Endothelial cell of umbilical vein (primary cell): ENCODE measurements at regions not wholly inside any gene's neighbourhood (a gene's known extent, or its start where the extent isn't known, plus 50 kb on each side); places are given as distances from the start of the nearest gene placed in this dataset.

Source experiments
- CTCF ChIP-seq, 2 donors: IDR thresholded peaks; 1 replicate in 1 of 2; 2 replicates in 1 of 2; pipeline ENCODE4 v1.5.1; 2011; ENCODE audit warnings: low read length in 2 of 2, mild to moderate bottlenecking in 2 of 2, moderate library complexity in 2 of 2, control low read depth in 1 of 2, inconsistent platforms in 1 of 2, low read depth in 1 of 2; ENCODE audit not compliant: insufficient read depth in 1 of 2; ENCODE audit errors: extremely low read depth in 1 of 2
- EZH2 ChIP-seq: IDR thresholded peaks from 2 replicates; pipeline ENCODE4 v1.6.1; 2012; ENCODE audit warnings: borderline replicate concordance, low read depth, mild to moderate bottlenecking, moderate library complexity, low read length, inconsistent platforms; ENCODE audit not compliant: severe bottlenecking
- POLR2A ChIP-seq: IDR thresholded peaks from 2 replicates; pipeline ENCODE4 v1.6.1; 2012; ENCODE audit warnings: low read depth, mild to moderate bottlenecking, control low read depth, low read length
- POLR2AphosphoS5 ChIP-seq: IDR thresholded peaks from 2 replicates; pipeline ENCODE4 v1.6.1; 2012; ENCODE audit warnings: low read depth, mild to moderate bottlenecking, control low read depth, low read length, moderate library complexity; ENCODE audit not compliant: insufficient read depth
- TF ChIP-seq, protein P1 (sequence below): IDR thresholded peaks from 2 replicates; pipeline ENCODE4 v1.6.1; 2011; ENCODE audit not compliant: insufficient read depth, insufficient read length

DNA sequence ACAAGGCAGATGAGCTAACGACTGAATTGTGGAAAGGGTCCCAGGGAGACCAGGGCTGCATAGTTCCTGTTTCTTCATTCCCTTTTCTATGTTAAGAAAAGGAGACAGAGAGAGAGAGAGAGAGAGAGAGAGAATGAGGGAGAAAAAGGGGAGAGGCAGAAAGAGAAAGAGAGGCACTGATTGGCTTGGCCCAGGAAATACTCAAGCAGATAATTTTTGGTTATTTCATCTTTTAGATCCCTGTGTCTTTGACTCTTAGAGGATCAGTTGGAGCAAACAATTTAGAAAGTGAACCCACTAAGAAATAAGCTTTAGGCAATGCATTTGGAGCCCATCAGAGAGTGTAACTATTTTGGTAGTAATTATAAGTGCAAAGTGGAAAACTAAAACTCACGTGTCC, 103.4 kb downstream of the CEP44 start:
- TF ChIP-seq CTCF (IDR thresholded peaks at IDR 0.05; ENCODE audit: extremely low read depth in 1 of 2, insufficient read depth in 1 of 2, low read depth in 1 of 2, low read length in 2 of 2), result no peak
- no peak for TF ChIP-seq POLR2AphosphoS5
- no peak for TF ChIP-seq POLR2A
- TF ChIP-seq, protein P1, sequence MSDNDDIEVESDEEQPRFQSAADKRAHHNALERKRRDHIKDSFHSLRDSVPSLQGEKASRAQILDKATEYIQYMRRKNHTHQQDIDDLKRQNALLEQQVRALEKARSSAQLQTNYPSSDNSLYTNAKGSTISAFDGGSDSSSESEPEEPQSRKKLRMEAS, result no peak
- TF ChIP-seq EZH2, result no peak
